ENCODE measurements at regions not wholly inside any gene's neighbourhood (a gene's known extent, or its start where the extent isn't known, plus 50 kb on each side); places are given as distances from the start of the nearest gene placed in this dataset.

DNA sequence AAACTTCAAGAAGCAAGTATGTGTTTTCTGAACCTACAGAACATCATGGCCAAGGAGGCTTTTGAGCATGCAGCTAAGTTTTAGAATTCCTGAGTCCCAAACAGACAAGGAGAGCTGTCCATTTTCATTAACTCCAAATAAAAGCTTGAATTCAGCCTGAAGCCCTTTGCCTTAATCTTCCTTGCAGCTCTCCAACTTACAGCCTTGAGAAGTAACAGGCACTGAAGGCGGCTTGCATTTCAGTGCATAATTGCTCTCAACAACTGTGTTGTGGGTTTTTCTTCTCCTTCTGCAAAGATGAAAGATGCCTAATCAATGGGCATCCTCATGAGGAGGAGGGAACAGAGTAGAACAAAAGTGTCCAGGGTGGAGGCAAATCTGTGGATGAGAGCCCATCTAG, 286.0 kb downstream of the FAT3 start:
- no peak for TF ChIP-seq CTCF (IDR thresholded peaks at IDR 0.05; ENCODE audit: low read depth, low read length, missing control alignments)
- no peaks in the 10 kb centered on the region for H3K27me3 ChIP-seq (replicated peaks)
- in situ Hi-C loops (cut with HindIII; ENCODE audit: low pct_ligation_motif_present, low sequenced_read_pairs), result no loop called here
- no peaks in the 10 kb centered on the region for H3K36me3 ChIP-seq (replicated peaks)
- no peak for DNase-seq
- H3K27ac ChIP-seq, result no peak overlapping the region
- no peak overlapping the region for H3K4me3 ChIP-seq (ENCODE audit: low read depth, low read length)

- no peak for TF ChIP-seq CTCF (IDR thresholded peaks at IDR 0.05; ENCODE audit: low read depth, low read length, missing control alignments)
- H3K36me3 ChIP-seq (replicated peaks), result no peaks in the 10 kb centered on the region
- no peaks in the 10 kb centered on the region for H3K27me3 ChIP-seq (replicated peaks)
- H3K4me3 ChIP-seq (ENCODE audit: low read depth, low read length), result no peak overlapping the region
- DNase-seq, result no peak
- H3K27ac ChIP-seq, result no peak overlapping the region
- in situ Hi-C loops (cut with HindIII; ENCODE audit: low pct_ligation_motif_present, low sequenced_read_pairs), result no loop called here
These were observed 287.0 kb downstream of the FAT3 start for GRCh38 chr11:92511522-92512203.

DNA sequence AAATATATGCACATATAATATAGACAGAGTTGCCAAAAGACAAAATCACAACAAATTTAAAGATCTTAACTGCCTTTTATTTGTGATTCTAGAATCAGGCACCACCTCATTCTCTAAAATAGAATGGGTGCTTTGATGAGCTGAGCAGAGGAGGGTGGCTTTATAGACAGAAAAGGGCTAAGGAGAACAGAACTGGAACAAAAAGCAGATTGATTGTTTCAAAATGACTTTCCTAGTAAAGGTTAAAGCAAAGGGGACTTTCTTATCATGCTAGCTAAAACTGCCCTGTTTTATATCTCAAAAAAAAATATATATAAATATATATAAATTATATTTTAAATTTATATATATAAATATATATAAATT, 287.6 kb downstream of the FAT3 start:
- no peak for TF ChIP-seq CTCF (IDR thresholded peaks at IDR 0.05; ENCODE audit: low read depth, low read length, missing control alignments)
- Histone ChIP-seq H3K27me3 (replicated peaks) (no peaks in the 10 kb centered on the region), H3K4me3 (ENCODE audit: low read depth, low read length) (no peak overlapping the region), H3K36me3 (replicated peaks) (no peaks in the 10 kb centered on the region), H3K27ac (no peak overlapping the region)
- DNase-seq, result no peak
- in situ Hi-C loops (cut with HindIII; ENCODE audit: low pct_ligation_motif_present, low sequenced_read_pairs), result no loop called here

GRCh38 chr11:92523611-92524010, 299.0 kb downstream of the FAT3 start:
- no peak for TF ChIP-seq CTCF (IDR thresholded peaks at IDR 0.05; ENCODE audit: low read depth, low read length, missing control alignments)
- in situ Hi-C loops (cut with HindIII; ENCODE audit: low pct_ligation_motif_present, low sequenced_read_pairs), result no loop called here

DNA sequence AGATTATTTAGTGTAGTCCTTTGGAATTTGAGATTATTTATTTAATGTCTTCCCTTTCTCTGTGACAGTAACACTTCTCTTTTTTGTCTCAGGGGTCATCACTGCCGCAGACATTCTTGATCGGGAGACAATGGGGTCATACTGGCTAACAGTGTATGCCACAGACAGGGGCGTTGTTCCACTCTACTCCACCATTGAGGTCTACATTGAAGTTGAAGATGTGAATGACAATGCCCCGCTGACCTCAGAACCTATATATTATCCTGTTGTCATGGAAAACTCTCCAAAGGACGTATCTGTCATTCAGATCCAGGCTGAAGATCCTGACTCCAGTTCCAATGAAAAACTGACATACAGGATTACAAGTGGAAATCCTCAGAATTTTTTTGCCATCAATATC, 299.9 kb downstream of the FAT3 start:
- Histone ChIP-seq H3K36me3 (replicated peaks) (no peaks in the 10 kb centered on the region), H3K4me3 (ENCODE audit: low read depth, low read length) (no peak overlapping the region), H3K27me3 (replicated peaks) (no peaks in the 10 kb centered on the region), H3K27ac (no peak overlapping the region)
- no peak for TF ChIP-seq CTCF (IDR thresholded peaks at IDR 0.05; ENCODE audit: low read depth, low read length, missing control alignments)
- in situ Hi-C loops (cut with HindIII; ENCODE audit: low pct_ligation_motif_present, low sequenced_read_pairs), result no loop called here
- DNase-seq, result no peak

More at GRCh38 chr11:92523611-92524010, 299.0 kb downstream of the FAT3 start:
- Histone ChIP-seq H3K27ac (no peak overlapping the region), H3K36me3 (replicated peaks) (no peaks in the 10 kb centered on the region), H3K27me3 (replicated peaks) (no peaks in the 10 kb centered on the region), H3K4me3 (ENCODE audit: low read depth, low read length) (no peak overlapping the region)
- DNase-seq, result no peak

GRCh38 chr11:92527467-92527866, 302.8 kb downstream of the FAT3 start:
- peak; percentile 45 for TF ChIP-seq CTCF (IDR thresholded peaks at IDR 0.05; ENCODE audit: low read depth, low read length, missing control alignments)
- in situ Hi-C loops (cut with HindIII; ENCODE audit: low pct_ligation_motif_present, low sequenced_read_pairs), result no loop called here
- Histone ChIP-seq H3K36me3 (replicated peaks) (no peaks in the 10 kb centered on the region), H3K4me3 (ENCODE audit: low read depth, low read length) (no peak overlapping the region), H3K27ac (no peak overlapping the region), H3K27me3 (replicated peaks) (no peaks in the 10 kb centered on the region)
- DNase-seq, result no peak

All from brain microvascular endothelial cell (primary cell).